Upper lobe of left lung (tissue), 4 donors: ENCODE measurements at regions not wholly inside any gene's neighbourhood (a gene's known extent, or its start where the extent isn't known, plus 50 kb on each side); places are given as distances from the start of the nearest gene placed in this dataset.
"Not testable (repeated sequence)": the region's sequence is repeated elsewhere in the genome, so short reads cannot be mapped to it uniquely, and the experiment has no call there.

ENCODE experiments used
- EP300 ChIP-seq, 4 donors: sonication (generic); formaldehyde crosslinking; IDR thresholded peaks; one replicate each; pipeline ENCODE4 v1.5.1; 2017; ENCODE audit warnings: antibody characterized with exemption in 4 of 4, control low read depth in 2 of 4
- POLR2A ChIP-seq, 4 donors: fragments of 450-650 bp; IDR thresholded peaks; one replicate each; pipeline ENCODE4 v1.5.1; 2016 to 2017; ENCODE audit warnings: antibody characterized with exemption in 4 of 4, mild to moderate bottlenecking in 2 of 4
- POLR2AphosphoS5 ChIP-seq, 2 donors: sonication (generic); formaldehyde crosslinking; IDR thresholded peaks; one replicate each; pipeline ENCODE4 v1.5.1; 2017; ENCODE audit warnings: antibody characterized with exemption in 2 of 2
- TF ChIP-seq, protein P1 (sequence below), 6 experiments: fragments of 450-650 bp in 4 of 6; fragments of 200-600 bp in 2 of 6; sonication (generic) in 2 of 6; IDR thresholded peaks; one replicate each; pipeline ENCODE4 v1.5.1; 2016 to 2019; ENCODE audit warnings: antibody characterized with exemption in 6 of 6

DNA sequence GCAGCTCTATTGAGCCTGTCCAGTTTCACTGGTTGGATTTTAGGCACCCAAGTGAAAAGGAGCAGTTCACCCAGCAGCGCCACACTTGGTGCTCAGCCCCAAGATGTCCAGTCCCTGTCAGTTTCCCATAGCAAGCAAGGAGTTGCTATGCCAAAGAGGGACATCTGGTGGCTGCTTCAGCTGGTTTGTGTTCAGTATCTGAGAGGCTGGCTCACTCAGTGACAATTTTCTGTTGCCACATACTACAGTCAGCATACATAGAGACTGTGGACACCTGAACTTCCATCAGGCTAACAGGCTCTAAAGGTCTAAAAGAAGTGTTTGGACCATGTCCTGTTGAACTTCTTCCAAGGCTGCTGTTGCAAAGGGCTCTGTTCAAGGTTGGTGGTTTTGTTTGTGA lies 453.9 kb downstream of the RPIA start:
- TF ChIP-seq POLR2A, POLR2AphosphoS5, EP300 (IDR thresholded peaks at IDR 0.05): not testable (repeated sequence)
- TF ChIP-seq, protein P1, sequence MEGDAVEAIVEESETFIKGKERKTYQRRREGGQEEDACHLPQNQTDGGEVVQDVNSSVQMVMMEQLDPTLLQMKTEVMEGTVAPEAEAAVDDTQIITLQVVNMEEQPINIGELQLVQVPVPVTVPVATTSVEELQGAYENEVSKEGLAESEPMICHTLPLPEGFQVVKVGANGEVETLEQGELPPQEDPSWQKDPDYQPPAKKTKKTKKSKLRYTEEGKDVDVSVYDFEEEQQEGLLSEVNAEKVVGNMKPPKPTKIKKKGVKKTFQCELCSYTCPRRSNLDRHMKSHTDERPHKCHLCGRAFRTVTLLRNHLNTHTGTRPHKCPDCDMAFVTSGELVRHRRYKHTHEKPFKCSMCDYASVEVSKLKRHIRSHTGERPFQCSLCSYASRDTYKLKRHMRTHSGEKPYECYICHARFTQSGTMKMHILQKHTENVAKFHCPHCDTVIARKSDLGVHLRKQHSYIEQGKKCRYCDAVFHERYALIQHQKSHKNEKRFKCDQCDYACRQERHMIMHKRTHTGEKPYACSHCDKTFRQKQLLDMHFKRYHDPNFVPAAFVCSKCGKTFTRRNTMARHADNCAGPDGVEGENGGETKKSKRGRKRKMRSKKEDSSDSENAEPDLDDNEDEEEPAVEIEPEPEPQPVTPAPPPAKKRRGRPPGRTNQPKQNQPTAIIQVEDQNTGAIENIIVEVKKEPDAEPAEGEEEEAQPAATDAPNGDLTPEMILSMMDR (IDR thresholded peaks at IDR 0.05), result not testable (repeated sequence)
